Ascending aorta (tissue), 2 donors: ENCODE measurements at regions not wholly inside any gene's neighbourhood (a gene's known extent, or its start where the extent isn't known, plus 50 kb on each side); places are given as distances from the start of the nearest gene placed in this dataset.
"Not testable (repeated sequence)": the region's sequence is repeated elsewhere in the genome, so short reads cannot be mapped to it uniquely, and the experiment has no call there.

Experiments
- DNase-seq, 2 donors: peaks; one replicate each; pipeline ENCODE4 v3.0.0-alpha.2; 2019; ENCODE audit warnings: low spot score in 2 of 2
- H3K27ac ChIP-seq, 2 donors: fragments of 200-600 bp; sonication (generic); one replicate each; pipeline ENCODE4 v1.5.1; 2016 to 2017; ENCODE audit warnings: mild to moderate bottlenecking in 1 of 2
- H3K27me3 ChIP-seq: fragments of 200-600 bp; sonication (generic); one replicate; pipeline ENCODE4 v1.5.1; 2017
- H3K36me3 ChIP-seq, 2 donors: fragments of 200-600 bp; sonication (generic); one replicate each; pipeline ENCODE4 v1.5.1; 2016
- H3K4me1 ChIP-seq, 2 donors: fragments of 200-600 bp; sonication (generic); one replicate each; pipeline ENCODE4 v1.5.1; 2016 to 2017; ENCODE audit warnings: mild to moderate bottlenecking in 1 of 2
- H3K4me3 ChIP-seq, 2 donors: fragments of 200-600 bp; sonication (generic); one replicate each; pipeline ENCODE4 v1.5.1; 2016 to 2017; ENCODE audit warnings: mild to moderate bottlenecking in 1 of 2
- H3K9me3 ChIP-seq, 2 donors: fragments of 200-600 bp; sonication (generic); one replicate each; pipeline ENCODE4 v1.5.1; 2016
- intact Hi-C: fragments of 100-400 bp; cut with DNase I; formaldehyde crosslinking; loops from one replicate; pipeline ENCODE4 v1.15.1; 2023
- TF ChIP-seq, protein P1 (sequence below), 3 experiments: fragments of 200-600 bp in 2 of 3; fragments of 450-650 bp in 1 of 3; sonication (generic) in 2 of 3; IDR thresholded peaks; one replicate each; pipeline ENCODE4 v1.5.1; 2016 to 2019; ENCODE audit warnings: antibody characterized with exemption in 3 of 3, mild to moderate bottlenecking in 1 of 3, moderate library complexity in 1 of 3

DNA sequence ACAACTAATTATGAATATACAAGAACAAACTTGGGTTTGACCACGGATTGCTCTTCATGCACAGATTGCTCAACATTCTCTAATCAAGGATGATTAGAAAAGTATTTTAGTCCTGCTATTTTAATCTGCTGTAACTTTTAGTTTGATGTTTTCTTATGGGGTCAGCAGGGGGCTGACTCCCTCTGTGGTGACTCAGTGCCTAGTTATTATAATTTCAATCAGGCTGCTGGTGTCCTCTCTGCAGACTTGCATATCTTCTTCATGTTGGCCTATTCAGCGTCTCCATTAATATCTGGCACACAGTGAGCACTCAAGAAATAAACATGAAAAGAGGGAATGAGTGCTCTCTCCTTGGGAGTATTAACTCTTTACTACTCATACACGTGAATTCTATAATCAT lies 223.8 kb upstream of the DDI1 start:
- Histone ChIP-seq H3K27me3 (no peaks in the 10 kb centered on the region), H3K4me3 (no peak overlapping the region), H3K36me3 (no peaks in the 10 kb centered on the region), H3K27ac (no peak overlapping the region), H3K9me3 (no peaks in the 10 kb centered on the region), H3K4me1 (no peaks in the 10 kb centered on the region)
- TF ChIP-seq, protein P1, sequence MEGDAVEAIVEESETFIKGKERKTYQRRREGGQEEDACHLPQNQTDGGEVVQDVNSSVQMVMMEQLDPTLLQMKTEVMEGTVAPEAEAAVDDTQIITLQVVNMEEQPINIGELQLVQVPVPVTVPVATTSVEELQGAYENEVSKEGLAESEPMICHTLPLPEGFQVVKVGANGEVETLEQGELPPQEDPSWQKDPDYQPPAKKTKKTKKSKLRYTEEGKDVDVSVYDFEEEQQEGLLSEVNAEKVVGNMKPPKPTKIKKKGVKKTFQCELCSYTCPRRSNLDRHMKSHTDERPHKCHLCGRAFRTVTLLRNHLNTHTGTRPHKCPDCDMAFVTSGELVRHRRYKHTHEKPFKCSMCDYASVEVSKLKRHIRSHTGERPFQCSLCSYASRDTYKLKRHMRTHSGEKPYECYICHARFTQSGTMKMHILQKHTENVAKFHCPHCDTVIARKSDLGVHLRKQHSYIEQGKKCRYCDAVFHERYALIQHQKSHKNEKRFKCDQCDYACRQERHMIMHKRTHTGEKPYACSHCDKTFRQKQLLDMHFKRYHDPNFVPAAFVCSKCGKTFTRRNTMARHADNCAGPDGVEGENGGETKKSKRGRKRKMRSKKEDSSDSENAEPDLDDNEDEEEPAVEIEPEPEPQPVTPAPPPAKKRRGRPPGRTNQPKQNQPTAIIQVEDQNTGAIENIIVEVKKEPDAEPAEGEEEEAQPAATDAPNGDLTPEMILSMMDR (IDR thresholded peaks at IDR 0.05): no peak
- DNase-seq: no peak
- intact Hi-C loops: no loop called here

- H3K27me3 ChIP-seq, H3K27ac ChIP-seq, H3K4me1 ChIP-seq, DNase-seq, intact Hi-C loops, H3K36me3 ChIP-seq, H3K4me3 ChIP-seq, H3K9me3 ChIP-seq: not testable (repeated sequence)
Measured at GRCh38 chr11:103820345-103820744, 216.1 kb upstream of the DDI1 start.

DNA sequence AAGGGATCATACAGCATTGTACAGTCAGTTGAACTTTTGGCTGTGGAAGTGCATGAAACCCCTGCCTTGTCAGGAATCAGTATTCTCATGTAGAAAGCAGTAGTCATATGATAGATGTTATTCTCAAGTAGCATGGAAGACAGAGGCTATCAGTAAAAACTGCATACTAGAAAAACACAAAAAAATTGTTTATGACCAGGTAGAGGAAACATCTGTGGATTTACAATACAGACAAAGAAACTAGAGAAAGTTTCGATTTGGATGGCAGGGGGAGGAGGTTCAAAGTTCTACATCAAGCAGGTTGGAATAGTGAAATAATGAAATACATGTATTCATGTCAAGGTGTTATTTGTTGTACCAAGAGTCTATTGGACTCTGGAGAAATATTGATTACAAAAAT lies 212.3 kb upstream of the DDI1 start:
- Histone ChIP-seq H3K27ac (no peak overlapping the region), H3K4me1 (no peaks in the 10 kb centered on the region), H3K4me3 (no peak overlapping the region), H3K27me3 (no peaks in the 10 kb centered on the region), H3K9me3 (no peaks in the 10 kb centered on the region), H3K36me3 (no peaks in the 10 kb centered on the region)
- no peak for DNase-seq
- intact Hi-C loops: no loop called here
- TF ChIP-seq, protein P1 (IDR thresholded peaks at IDR 0.05): no peak

GRCh38 chr11:103825469-103825868 lies 211.0 kb upstream of the DDI1 start:
- TF ChIP-seq, protein P1 (IDR thresholded peaks at IDR 0.05): no peak
- Histone ChIP-seq H3K4me3 (no peak overlapping the region), H3K4me1 (no peaks in the 10 kb centered on the region), H3K36me3 (no peaks in the 10 kb centered on the region), H3K27ac (no peak overlapping the region), H3K27me3 (no peaks in the 10 kb centered on the region), H3K9me3 (no peaks in the 10 kb centered on the region)
- no peak for DNase-seq
- intact Hi-C loops: no loop called here

- Histone ChIP-seq H3K9me3 (no peaks in the 10 kb centered on the region), H3K27me3 (no peaks in the 10 kb centered on the region), H3K4me1 (no peaks in the 10 kb centered on the region), H3K27ac (no peak overlapping the region), H3K4me3 (no peak overlapping the region), H3K36me3 (no peaks in the 10 kb centered on the region)
- intact Hi-C loops: no loop called here
- TF ChIP-seq, protein P1 (IDR thresholded peaks at IDR 0.05): no peak
- no peak for DNase-seq
Measured at GRCh38 chr11:103826856-103827255, 209.6 kb upstream of the DDI1 start.

DNA sequence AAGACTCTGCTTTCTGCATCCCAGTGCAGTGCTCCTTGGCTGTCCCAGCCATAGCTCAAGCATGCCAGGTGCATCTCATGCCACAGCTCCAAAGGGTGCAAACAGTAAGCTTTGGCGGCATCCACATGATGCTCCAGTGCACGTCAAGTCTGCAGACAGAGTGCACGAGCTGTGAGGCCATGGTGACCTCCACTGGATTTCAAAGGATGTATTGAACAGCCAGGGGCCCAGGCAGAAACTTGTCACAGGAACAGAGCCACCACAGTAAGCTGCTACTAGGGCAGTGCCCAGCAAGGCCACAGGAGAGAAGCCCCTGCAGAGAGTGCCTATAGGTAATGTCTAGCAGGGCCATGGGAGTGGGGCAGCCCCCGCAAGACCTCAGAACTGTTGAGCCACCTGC lies 206.8 kb upstream of the DDI1 start:
- Histone ChIP-seq H3K4me1 (no peaks in the 10 kb centered on the region), H3K27ac (no peak overlapping the region), H3K4me3 (no peak overlapping the region), H3K9me3 (peaks cover 0 to 10% of the 10 kb centered on the region in 2 donors), H3K27me3 (no peaks in the 10 kb centered on the region), H3K36me3 (no peaks in the 10 kb centered on the region)
- DNase-seq: no peak
- intact Hi-C loops: no loop called here
- TF ChIP-seq, protein P1 (IDR thresholded peaks at IDR 0.05): no peak
